HL-60 (cell line): ENCODE measurements at regions not wholly inside any gene's neighbourhood (a gene's known extent, or its start where the extent isn't known, plus 50 kb on each side); places are given as distances from the start of the nearest gene placed in this dataset.

Experiments used
- CTCF ChIP-seq: IDR thresholded peaks from one replicate; pipeline ENCODE4 v1.5.1; 2011; ENCODE audit warnings: low read length, control low read depth, inconsistent platforms; ENCODE audit not compliant: insufficient read depth
- GABPA ChIP-seq: IDR thresholded peaks from 2 replicates; pipeline ENCODE4 v1.6.1; 2012; ENCODE audit warnings: low read depth

GRCh38 chr7:17020250-17020649, 138.5 kb upstream of the AGR3 start:
- TF ChIP-seq CTCF = no peak
- TF ChIP-seq GABPA = no peak
